Sigmoid colon (tissue), 6 donors: ENCODE measurements at regions not wholly inside any gene's neighbourhood (a gene's known extent, or its start where the extent isn't known, plus 50 kb on each side); places are given as distances from the start of the nearest gene placed in this dataset.

Experiments
- DNase-seq: peaks from one replicate; pipeline ENCODE4 v3.0.0-alpha.2; 2019
- H3K27ac ChIP-seq, 4 donors: fragments of 200-600 bp; sonication (generic); one replicate each; pipeline ENCODE4 v1.5.1; 2016 to 2019; ENCODE audit warnings: mild to moderate bottlenecking in 1 of 4
- H3K27me3 ChIP-seq, 3 donors: fragments of 200-600 bp; sonication (generic); one replicate each; pipeline ENCODE4 v1.5.1; 2019; ENCODE audit warnings: mild to moderate bottlenecking in 1 of 3
- H3K36me3 ChIP-seq, 4 donors: fragments of 200-600 bp; sonication (generic); one replicate each; pipeline ENCODE4 v1.5.1; 2016 to 2019
- H3K4me1 ChIP-seq, 4 donors: fragments of 200-600 bp; sonication (generic); one replicate each; pipeline ENCODE4 v1.5.1; 2017 to 2019
- H3K4me3 ChIP-seq, 4 donors: fragments of 200-600 bp; sonication (generic); one replicate each; pipeline ENCODE4 v1.5.1; 2017 to 2019; ENCODE audit warnings: mild to moderate bottlenecking in 2 of 4, moderate library complexity in 1 of 4
- H3K9me3 ChIP-seq, 4 donors: fragments of 200-600 bp in 3 of 4; sonication (generic) in 3 of 4; one replicate each; pipeline versions ENCODE4 v1.5.1 to v1.6.1; 2013 to 2019
- EP300 ChIP-seq, 4 donors: sonication (generic); formaldehyde crosslinking; IDR thresholded peaks; one replicate each; pipeline ENCODE4 v1.6.1; 2017; ENCODE audit warnings: antibody characterized with exemption in 4 of 4
- POLR2A ChIP-seq, 2 donors: fragments of 450-650 bp; IDR thresholded peaks; one replicate each; pipeline ENCODE4 v1.6.1; 2016; ENCODE audit warnings: antibody characterized with exemption in 2 of 2, mild to moderate bottlenecking in 2 of 2, moderate library complexity in 2 of 2
- POLR2AphosphoS5 ChIP-seq, 4 donors: sonication (generic); formaldehyde crosslinking; IDR thresholded peaks; one replicate each; pipeline ENCODE4 v1.6.1; 2017; ENCODE audit warnings: antibody characterized with exemption in 4 of 4
- WGBS, 2 donors: extraction: QIAGEN DNeasy Blood & Tissue Kit; methylation state at CpG; one replicate each; pipeline ENCODE4 v1.1.7; 2013; 5-methylcytosine and 5-hydroxymethylcytosine counted together
- intact Hi-C: fragments of 100-400 bp; cut with DNase I; formaldehyde crosslinking; loops from one replicate; pipeline ENCODE4 v1.15.1; 2023
- TF ChIP-seq, protein P1 (sequence below), 4 experiments: fragments of 450-650 bp in 3 of 4; fragments of 200-600 bp in 1 of 4; IDR thresholded peaks; one replicate each; pipeline ENCODE4 v1.5.1; 2016 to 2019; ENCODE audit warnings: antibody characterized with exemption in 4 of 4, mild to moderate bottlenecking in 3 of 4, moderate library complexity in 2 of 4
- donor health status: healthy with polysubstance abuse.
- donor health status: healthy.

DNA sequence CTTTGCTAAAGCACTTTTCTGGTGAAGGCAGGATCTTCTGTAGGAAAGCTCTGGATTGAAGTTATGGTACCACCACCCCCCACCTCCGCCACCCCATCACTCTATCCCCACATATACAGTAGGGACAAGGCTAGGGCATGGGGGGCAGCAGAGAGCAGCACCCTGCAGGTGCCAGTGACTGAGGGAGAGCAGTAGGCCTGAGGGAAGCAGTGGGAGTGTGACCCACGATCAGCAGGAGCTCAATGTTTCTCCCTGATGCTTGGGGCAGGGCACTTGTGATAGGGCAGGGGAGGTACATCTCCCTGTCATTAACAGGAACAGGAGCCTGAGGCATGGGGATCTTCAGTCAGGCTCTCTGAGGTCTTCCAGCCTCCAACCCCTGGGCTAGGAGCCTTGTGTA, 121.6 kb downstream of the ZFP36L2 start:
- H3K36me3 ChIP-seq, result no peaks in the 10 kb centered on the region
- no peaks in the 10 kb centered on the region for H3K9me3 ChIP-seq
- peak; percentile 52 for DNase-seq
- H3K4me3 ChIP-seq, result no peak overlapping the region
- no peak for TF ChIP-seq POLR2A (IDR thresholded peaks at IDR 0.05)
- TF ChIP-seq, protein P1, sequence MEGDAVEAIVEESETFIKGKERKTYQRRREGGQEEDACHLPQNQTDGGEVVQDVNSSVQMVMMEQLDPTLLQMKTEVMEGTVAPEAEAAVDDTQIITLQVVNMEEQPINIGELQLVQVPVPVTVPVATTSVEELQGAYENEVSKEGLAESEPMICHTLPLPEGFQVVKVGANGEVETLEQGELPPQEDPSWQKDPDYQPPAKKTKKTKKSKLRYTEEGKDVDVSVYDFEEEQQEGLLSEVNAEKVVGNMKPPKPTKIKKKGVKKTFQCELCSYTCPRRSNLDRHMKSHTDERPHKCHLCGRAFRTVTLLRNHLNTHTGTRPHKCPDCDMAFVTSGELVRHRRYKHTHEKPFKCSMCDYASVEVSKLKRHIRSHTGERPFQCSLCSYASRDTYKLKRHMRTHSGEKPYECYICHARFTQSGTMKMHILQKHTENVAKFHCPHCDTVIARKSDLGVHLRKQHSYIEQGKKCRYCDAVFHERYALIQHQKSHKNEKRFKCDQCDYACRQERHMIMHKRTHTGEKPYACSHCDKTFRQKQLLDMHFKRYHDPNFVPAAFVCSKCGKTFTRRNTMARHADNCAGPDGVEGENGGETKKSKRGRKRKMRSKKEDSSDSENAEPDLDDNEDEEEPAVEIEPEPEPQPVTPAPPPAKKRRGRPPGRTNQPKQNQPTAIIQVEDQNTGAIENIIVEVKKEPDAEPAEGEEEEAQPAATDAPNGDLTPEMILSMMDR (IDR thresholded peaks at IDR 0.05), result no peak
- TF ChIP-seq EP300 (IDR thresholded peaks at IDR 0.05), result no peak
- TF ChIP-seq POLR2AphosphoS5 (IDR thresholded peaks at IDR 0.05), result no peak
- no peaks in the 10 kb centered on the region for H3K27me3 ChIP-seq
- H3K4me1 ChIP-seq, result peaks cover 0 to 85% (median 60%) of the 10 kb centered on the region in 4 donors
- H3K27ac ChIP-seq, result peak overlapping the region; percentile 75 to 86 (median 82)
- intact Hi-C loops, result loop anchor here (5.0 kb wide), 3 partner anchors 53 to 127 kb away; no protein-coding TSS in a partner anchor
- 96 to 98% methylated on average over 2 of the region's 2 CpGs for whole genome bisulfite sequencing, 2 donors

DNA sequence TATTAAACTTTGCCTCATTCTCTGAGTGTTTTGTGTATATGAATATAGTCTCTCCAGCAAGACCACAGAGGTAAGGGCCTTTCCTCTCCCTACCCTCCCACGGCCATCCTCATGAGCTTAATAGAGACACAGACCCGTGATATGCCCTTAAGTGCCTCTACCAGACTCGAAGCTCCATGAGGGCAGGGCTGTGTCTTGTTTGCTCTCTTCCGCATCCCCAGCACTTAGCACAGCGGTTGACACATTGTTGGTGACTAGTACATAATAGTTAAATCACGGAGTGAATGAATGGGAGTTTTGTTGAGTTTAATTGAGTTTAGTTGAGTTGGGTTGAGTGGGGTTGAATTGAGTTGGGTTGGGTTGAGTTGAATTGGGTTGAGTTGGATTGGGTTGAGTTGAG, 122.3 kb downstream of the ZFP36L2 start:
- Histone ChIP-seq H3K4me1 (peaks cover 0 to 79% (median 55%) of the 10 kb centered on the region in 4 donors), H3K27ac (peak overlapping the region in 2 of 4 donors; percentile 85 to 86), H3K36me3 (no peaks in the 10 kb centered on the region), H3K4me3 (no peak overlapping the region), H3K9me3 (no peaks in the 10 kb centered on the region), H3K27me3 (no peaks in the 10 kb centered on the region)
- WGBS, 2 donors, result 96 to 97% methylated on average over 6 of the region's 6 CpGs
- intact Hi-C loops, result no loop called here
- DNase-seq, result peak; percentile 46
- no peak for TF ChIP-seq POLR2A (IDR thresholded peaks at IDR 0.05)
- TF ChIP-seq, protein P1 (IDR thresholded peaks at IDR 0.05), result no peak
- TF ChIP-seq EP300 (IDR thresholded peaks at IDR 0.05), result no peak
- no peak for TF ChIP-seq POLR2AphosphoS5 (IDR thresholded peaks at IDR 0.05)

GRCh38 chr2:43103093-43103404, 123.4 kb downstream of the ZFP36L2 start:
- DNase-seq, result no peak
- 93% methylated on average over 3 of the region's 3 CpGs for WGBS, 2 donors
- Histone ChIP-seq H3K36me3 (no peaks in the 10 kb centered on the region), H3K4me1 (peaks cover 0 to 68% (median 47%) of the 10 kb centered on the region in 4 donors), H3K27me3 (no peaks in the 10 kb centered on the region), H3K9me3 (no peaks in the 10 kb centered on the region), H3K27ac (peak overlapping the region; percentile 77 to 86 (median 82)), H3K4me3 (no peak overlapping the region)
- intact Hi-C loops, result no loop called here
- no peak for TF ChIP-seq POLR2AphosphoS5 (IDR thresholded peaks at IDR 0.05)
- TF ChIP-seq, protein P1 (IDR thresholded peaks at IDR 0.05), result no peak
- no peak for TF ChIP-seq POLR2A (IDR thresholded peaks at IDR 0.05)
- no peak for TF ChIP-seq EP300 (IDR thresholded peaks at IDR 0.05)

DNA sequence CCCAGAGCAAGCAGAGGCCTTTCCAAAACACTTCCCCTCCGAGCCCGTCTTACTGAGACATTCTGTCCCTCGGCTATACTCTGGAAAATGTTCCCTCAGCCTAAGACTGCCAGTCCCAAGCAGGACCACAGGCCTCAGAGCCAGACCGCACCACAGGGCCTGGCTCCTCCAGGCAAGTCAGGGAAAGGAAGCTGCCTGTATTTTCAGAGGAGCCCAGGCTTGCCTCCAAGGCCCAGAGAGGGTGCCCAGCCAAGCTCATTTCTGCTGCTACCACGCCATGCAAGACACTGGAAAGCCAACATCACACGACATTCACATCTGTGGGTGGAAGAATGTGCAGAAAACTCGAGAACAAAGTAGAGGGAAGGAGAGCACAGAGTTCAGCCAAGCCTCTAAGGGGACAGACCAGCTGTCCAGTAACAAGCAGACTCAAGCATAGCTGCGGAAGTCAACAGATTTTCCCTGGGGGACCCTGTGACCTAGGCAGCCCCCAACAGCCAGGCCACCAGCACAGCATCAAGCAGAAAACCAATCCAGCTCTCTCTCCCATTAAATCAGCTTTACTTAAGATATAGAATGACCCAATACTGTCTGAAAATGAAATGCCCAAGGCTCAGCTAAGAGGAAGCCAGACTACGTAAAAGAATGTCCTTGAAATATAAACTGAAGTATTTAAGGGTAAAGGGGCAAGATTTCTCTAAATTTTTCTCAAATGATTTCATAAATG, 123.9 kb downstream of the ZFP36L2 start:
- H3K4me1 ChIP-seq, result peaks cover 0 to 65% (median 42%) of the 10 kb centered on the region in 4 donors
- no peaks in the 10 kb centered on the region for H3K27me3 ChIP-seq
- 72 to 82% methylated on average over 9 of the region's 9 CpGs for WGBS, 2 donors
- H3K4me3 ChIP-seq, result no peak overlapping the region
- peak overlapping the region; percentile 77 to 86 (median 82) for H3K27ac ChIP-seq
- TF ChIP-seq POLR2A (IDR thresholded peaks at IDR 0.05) (peak in 1 of 2 donors; percentile 17), POLR2AphosphoS5 (IDR thresholded peaks at IDR 0.05) (peak in 3 of 4 donors; percentile 53 to 73 (median 57)), EP300 (IDR thresholded peaks at IDR 0.05) (no peak)
- TF ChIP-seq, protein P1 (IDR thresholded peaks at IDR 0.05), result no peak
- no peaks in the 10 kb centered on the region for H3K36me3 ChIP-seq
- peak; percentile 82 for DNase-seq
- H3K9me3 ChIP-seq, result no peaks in the 10 kb centered on the region
- intact Hi-C loops, result no loop called here
